ENCODE measurements at regions not wholly inside any gene's neighbourhood (a gene's known extent, or its start where the extent isn't known, plus 50 kb on each side); places are given as distances from the start of the nearest gene placed in this dataset.

- H2BK120ac ChIP-seq (ENCODE audit: insufficient read depth, low read length, poor library complexity) = no peak overlapping the region
- no peak overlapping the region for H3K18ac ChIP-seq (ENCODE audit: low read length)
- no peak overlapping the region for H3K23ac ChIP-seq (ENCODE audit: low read length)
- no peaks in the 10 kb centered on the region for H3K9me3 ChIP-seq (ENCODE audit: insufficient read depth, low read depth, low read length)
- H3K4me1 ChIP-seq (ENCODE audit: control insufficient read depth in 1 of 2, insufficient read depth in 2 of 2, low read length in 2 of 2) = no peaks in the 10 kb centered on the region
- H4K8ac ChIP-seq (ENCODE audit: low read depth, low read length) = no peak overlapping the region
- no peak overlapping the region for H3K27ac ChIP-seq (ENCODE audit: low read depth, low read length)
- H2BK5ac ChIP-seq (ENCODE audit: low read depth, low read length, poor library complexity) = no peak overlapping the region
- no peak overlapping the region for H3K4me2 ChIP-seq (ENCODE audit: low read length)
- no peaks in the 10 kb centered on the region for H3K79me1 ChIP-seq (ENCODE audit: low read length)
- no CpG with 5 or more reads among the region's 4 CpGs for WGBS (ENCODE audit: extremely low coverage, insufficient coverage, insufficient read length)
- no peak overlapping the region for H2AFZ ChIP-seq (ENCODE audit: insufficient read depth, low read length, poor library complexity)
- no peaks in the 10 kb centered on the region for H3K27me3 ChIP-seq (ENCODE audit: insufficient read depth, low read length)
- DNase-seq = no peak
- no peak overlapping the region for H3K9ac ChIP-seq (ENCODE audit: low read length)
- no peak overlapping the region for H4K91ac ChIP-seq (ENCODE audit: low read depth, low read length)
- H3K14ac ChIP-seq (ENCODE audit: low read length) = no peak overlapping the region
- H4K12ac ChIP-seq (ENCODE audit: low read depth, low read length) = no peak overlapping the region
- H3K4me3 ChIP-seq (ENCODE audit: low read depth, low read length) = no peak overlapping the region
- no peak overlapping the region for H2BK12ac ChIP-seq (ENCODE audit: low read length)
- H2AK5ac ChIP-seq (ENCODE audit: low read length) = no peak overlapping the region
- no peaks in the 10 kb centered on the region for H3K79me2 ChIP-seq (ENCODE audit: control insufficient read depth, insufficient read depth, low read length, poor library complexity)
- no peaks in the 10 kb centered on the region for H3K36me3 ChIP-seq (ENCODE audit: control insufficient read depth in 1 of 2, insufficient read depth in 2 of 2, low read length in 2 of 2)
- H3K4ac ChIP-seq (ENCODE audit: low read depth, low read length) = no peak overlapping the region
These were observed 521.2 kb downstream of the MED13L start for GRCh38 chr12:115756271-115756670.

- Histone ChIP-seq H2BK12ac (ENCODE audit: low read length) (no peak overlapping the region), H3K36me3 (ENCODE audit: control insufficient read depth in 1 of 2, insufficient read depth in 2 of 2, low read length in 2 of 2) (no peaks in the 10 kb centered on the region), H2BK5ac (ENCODE audit: low read depth, low read length, poor library complexity) (no peak overlapping the region), H3K27ac (ENCODE audit: low read depth, low read length) (no peak overlapping the region), H3K18ac (ENCODE audit: low read length) (no peak overlapping the region), H4K91ac (ENCODE audit: low read depth, low read length) (no peak overlapping the region), H3K9ac (ENCODE audit: low read length) (no peak overlapping the region), H4K12ac (ENCODE audit: low read depth, low read length) (no peak overlapping the region), H3K23ac (ENCODE audit: low read length) (no peak overlapping the region), H3K4me3 (ENCODE audit: low read depth, low read length) (no peak overlapping the region), H3K4ac (ENCODE audit: low read depth, low read length) (no peak overlapping the region), H3K14ac (ENCODE audit: low read length) (no peak overlapping the region), H2BK120ac (ENCODE audit: insufficient read depth, low read length, poor library complexity) (no peak overlapping the region), H3K27me3 (ENCODE audit: insufficient read depth, low read length) (no peaks in the 10 kb centered on the region), H4K8ac (ENCODE audit: low read depth, low read length) (no peak overlapping the region), H2AK5ac (ENCODE audit: low read length) (no peak overlapping the region), H2AFZ (ENCODE audit: insufficient read depth, low read length, poor library complexity) (no peak overlapping the region), H3K4me2 (ENCODE audit: low read length) (no peak overlapping the region), H3K79me1 (ENCODE audit: low read length) (no peaks in the 10 kb centered on the region), H3K9me3 (ENCODE audit: insufficient read depth, low read depth, low read length) (no peaks in the 10 kb centered on the region), H3K79me2 (ENCODE audit: control insufficient read depth, insufficient read depth, low read length, poor library complexity) (no peaks in the 10 kb centered on the region), H3K4me1 (ENCODE audit: control insufficient read depth in 1 of 2, insufficient read depth in 2 of 2, low read length in 2 of 2) (no peaks in the 10 kb centered on the region)
- DNase-seq = no peak
- no CpG with 5 or more reads among the region's 3 CpGs for WGBS (ENCODE audit: extremely low coverage, insufficient coverage, insufficient read length)
These were observed 521.8 kb downstream of the MED13L start for GRCh38 chr12:115755725-115756085.

GRCh38 chr12:115755061-115755724 is 522.3 kb downstream of the MED13L start:
- Histone ChIP-seq H3K4me1 (ENCODE audit: control insufficient read depth in 1 of 2, insufficient read depth in 2 of 2, low read length in 2 of 2) (no peaks in the 10 kb centered on the region), H3K79me2 (ENCODE audit: control insufficient read depth, insufficient read depth, low read length, poor library complexity) (no peaks in the 10 kb centered on the region), H4K91ac (ENCODE audit: low read depth, low read length) (no peak overlapping the region), H3K36me3 (ENCODE audit: control insufficient read depth in 1 of 2, insufficient read depth in 2 of 2, low read length in 2 of 2) (no peaks in the 10 kb centered on the region), H3K79me1 (ENCODE audit: low read length) (no peaks in the 10 kb centered on the region), H3K14ac (ENCODE audit: low read length) (no peak overlapping the region), H3K4me3 (ENCODE audit: low read depth, low read length) (no peak overlapping the region), H2BK120ac (ENCODE audit: insufficient read depth, low read length, poor library complexity) (no peak overlapping the region), H4K8ac (ENCODE audit: low read depth, low read length) (no peak overlapping the region), H3K4ac (ENCODE audit: low read depth, low read length) (no peak overlapping the region), H4K12ac (ENCODE audit: low read depth, low read length) (no peak overlapping the region), H2AFZ (ENCODE audit: insufficient read depth, low read length, poor library complexity) (no peak overlapping the region), H3K18ac (ENCODE audit: low read length) (no peak overlapping the region), H2BK12ac (ENCODE audit: low read length) (no peak overlapping the region), H2AK5ac (ENCODE audit: low read length) (no peak overlapping the region), H2BK5ac (ENCODE audit: low read depth, low read length, poor library complexity) (no peak overlapping the region), H3K4me2 (ENCODE audit: low read length) (no peak overlapping the region), H3K27ac (ENCODE audit: low read depth, low read length) (no peak overlapping the region), H3K9me3 (ENCODE audit: insufficient read depth, low read depth, low read length) (no peaks in the 10 kb centered on the region), H3K23ac (ENCODE audit: low read length) (no peak overlapping the region), H3K9ac (ENCODE audit: low read length) (no peak overlapping the region), H3K27me3 (ENCODE audit: insufficient read depth, low read length) (no peaks in the 10 kb centered on the region)
- no peak for DNase-seq
- 100% methylated on average over 4 of the region's 9 CpGs for WGBS (ENCODE audit: extremely low coverage, insufficient coverage, insufficient read length)

- no peak overlapping the region for H2BK12ac ChIP-seq (ENCODE audit: low read length)
- no peak overlapping the region for H3K4me3 ChIP-seq (ENCODE audit: low read depth, low read length)
- no CpG with 5 or more reads among the region's 5 CpGs for WGBS (ENCODE audit: extremely low coverage, insufficient coverage, insufficient read length)
- H3K9me3 ChIP-seq (ENCODE audit: insufficient read depth, low read depth, low read length) = no peaks in the 10 kb centered on the region
- no peak overlapping the region for H2BK5ac ChIP-seq (ENCODE audit: low read depth, low read length, poor library complexity)
- no peak overlapping the region for H2BK120ac ChIP-seq (ENCODE audit: insufficient read depth, low read length, poor library complexity)
- no peak overlapping the region for H2AK5ac ChIP-seq (ENCODE audit: low read length)
- no peak overlapping the region for H3K4me2 ChIP-seq (ENCODE audit: low read length)
- H3K27me3 ChIP-seq (ENCODE audit: insufficient read depth, low read length) = no peaks in the 10 kb centered on the region
- no peak overlapping the region for H4K12ac ChIP-seq (ENCODE audit: low read depth, low read length)
- DNase-seq = peak; percentile 38 to 75
- H3K18ac ChIP-seq (ENCODE audit: low read length) = no peak overlapping the region
- H3K36me3 ChIP-seq (ENCODE audit: control insufficient read depth in 1 of 2, insufficient read depth in 2 of 2, low read length in 2 of 2) = no peaks in the 10 kb centered on the region
- H4K91ac ChIP-seq (ENCODE audit: low read depth, low read length) = no peak overlapping the region
- H3K79me2 ChIP-seq (ENCODE audit: control insufficient read depth, insufficient read depth, low read length, poor library complexity) = no peaks in the 10 kb centered on the region
- no peak overlapping the region for H3K27ac ChIP-seq (ENCODE audit: low read depth, low read length)
- no peak overlapping the region for H3K4ac ChIP-seq (ENCODE audit: low read depth, low read length)
- no peaks in the 10 kb centered on the region for H3K4me1 ChIP-seq (ENCODE audit: control insufficient read depth in 1 of 2, insufficient read depth in 2 of 2, low read length in 2 of 2)
- H3K23ac ChIP-seq (ENCODE audit: low read length) = no peak overlapping the region
- no peak overlapping the region for H2AFZ ChIP-seq (ENCODE audit: insufficient read depth, low read length, poor library complexity)
- H4K8ac ChIP-seq (ENCODE audit: low read depth, low read length) = no peak overlapping the region
- no peaks in the 10 kb centered on the region for H3K79me1 ChIP-seq (ENCODE audit: low read length)
- H3K14ac ChIP-seq (ENCODE audit: low read length) = no peak overlapping the region
- no peak overlapping the region for H3K9ac ChIP-seq (ENCODE audit: low read length)
These were observed 524.4 kb downstream of the MED13L start for GRCh38 chr12:115752913-115753726.

All from trophoblast cell (in vitro differentiated cells and primary cell).